ENCODE measurements at regions not wholly inside any gene's neighbourhood (a gene's known extent, or its start where the extent isn't known, plus 50 kb on each side); places are given as distances from the start of the nearest gene placed in this dataset.

DNA sequence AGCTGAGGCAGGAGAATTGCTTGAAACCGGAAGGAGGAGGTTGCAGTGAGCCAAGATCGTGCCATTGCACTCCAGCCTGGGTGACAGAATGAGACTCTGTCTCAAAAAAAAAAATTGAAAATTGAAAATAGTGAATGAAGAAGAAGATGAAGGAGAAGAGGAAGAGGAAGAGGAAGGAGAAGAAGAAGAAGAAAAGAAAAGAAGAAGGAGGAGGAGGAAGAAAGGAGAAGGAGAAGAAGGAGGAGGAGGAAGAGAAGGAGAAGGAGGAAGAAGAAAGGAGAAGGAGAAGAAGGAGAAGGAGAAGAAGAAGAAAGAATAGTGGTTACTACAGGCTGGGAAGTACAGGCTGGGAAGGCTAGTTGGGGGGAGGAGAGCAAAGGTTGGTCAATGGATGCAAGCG is 124.3 kb upstream of the CPSF6 start:
- TF ChIP-seq, protein P1, sequence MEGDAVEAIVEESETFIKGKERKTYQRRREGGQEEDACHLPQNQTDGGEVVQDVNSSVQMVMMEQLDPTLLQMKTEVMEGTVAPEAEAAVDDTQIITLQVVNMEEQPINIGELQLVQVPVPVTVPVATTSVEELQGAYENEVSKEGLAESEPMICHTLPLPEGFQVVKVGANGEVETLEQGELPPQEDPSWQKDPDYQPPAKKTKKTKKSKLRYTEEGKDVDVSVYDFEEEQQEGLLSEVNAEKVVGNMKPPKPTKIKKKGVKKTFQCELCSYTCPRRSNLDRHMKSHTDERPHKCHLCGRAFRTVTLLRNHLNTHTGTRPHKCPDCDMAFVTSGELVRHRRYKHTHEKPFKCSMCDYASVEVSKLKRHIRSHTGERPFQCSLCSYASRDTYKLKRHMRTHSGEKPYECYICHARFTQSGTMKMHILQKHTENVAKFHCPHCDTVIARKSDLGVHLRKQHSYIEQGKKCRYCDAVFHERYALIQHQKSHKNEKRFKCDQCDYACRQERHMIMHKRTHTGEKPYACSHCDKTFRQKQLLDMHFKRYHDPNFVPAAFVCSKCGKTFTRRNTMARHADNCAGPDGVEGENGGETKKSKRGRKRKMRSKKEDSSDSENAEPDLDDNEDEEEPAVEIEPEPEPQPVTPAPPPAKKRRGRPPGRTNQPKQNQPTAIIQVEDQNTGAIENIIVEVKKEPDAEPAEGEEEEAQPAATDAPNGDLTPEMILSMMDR (IDR thresholded peaks at IDR 0.05 in 4 of 5, conservative IDR thresholded peaks at IDR 0.05 in 1 of 5): no peak
- no peak for TF ChIP-seq POLR2A (IDR thresholded peaks at IDR 0.05)
